ENCODE measurements at regions not wholly inside any gene's neighbourhood (a gene's known extent, or its start where the extent isn't known, plus 50 kb on each side); places are given as distances from the start of the nearest gene placed in this dataset.

DNA sequence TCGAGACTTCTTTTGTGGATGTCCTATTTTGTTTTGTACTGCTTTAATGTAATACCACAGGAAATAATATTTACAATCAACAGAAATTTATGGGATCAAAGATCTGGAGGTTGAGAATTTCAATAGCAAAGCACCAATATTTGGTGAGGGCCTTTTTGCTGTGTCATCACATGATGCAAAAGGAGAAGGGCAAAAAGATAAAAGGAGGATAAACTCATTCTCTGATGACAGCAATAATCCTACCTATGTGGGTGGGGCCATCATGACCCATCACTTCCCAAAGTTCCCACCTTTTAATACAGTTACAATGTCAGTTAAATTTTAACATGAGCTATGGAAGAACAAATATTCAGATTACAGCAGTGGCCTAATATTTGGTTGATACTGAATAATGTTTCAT, 832.9 kb downstream of the OTOL1 start:
- Mint-ChIP-seq H3K9me3 (peaks cover 23% of the 10 kb centered on the region), H3K4me3 (no peak overlapping the region), H3K4me1 (no peaks in the 10 kb centered on the region), H3K36me3 (peaks cover 6% of the 10 kb centered on the region), H3K27ac (no peak overlapping the region), H3K27me3 (ENCODE audit: low read depth) (no peaks in the 10 kb centered on the region)
- no peak for DNase-seq (ENCODE audit: low spot score in 2 of 2, unreplicated experiment in 2 of 2)
- TF ChIP-seq, protein P1, sequence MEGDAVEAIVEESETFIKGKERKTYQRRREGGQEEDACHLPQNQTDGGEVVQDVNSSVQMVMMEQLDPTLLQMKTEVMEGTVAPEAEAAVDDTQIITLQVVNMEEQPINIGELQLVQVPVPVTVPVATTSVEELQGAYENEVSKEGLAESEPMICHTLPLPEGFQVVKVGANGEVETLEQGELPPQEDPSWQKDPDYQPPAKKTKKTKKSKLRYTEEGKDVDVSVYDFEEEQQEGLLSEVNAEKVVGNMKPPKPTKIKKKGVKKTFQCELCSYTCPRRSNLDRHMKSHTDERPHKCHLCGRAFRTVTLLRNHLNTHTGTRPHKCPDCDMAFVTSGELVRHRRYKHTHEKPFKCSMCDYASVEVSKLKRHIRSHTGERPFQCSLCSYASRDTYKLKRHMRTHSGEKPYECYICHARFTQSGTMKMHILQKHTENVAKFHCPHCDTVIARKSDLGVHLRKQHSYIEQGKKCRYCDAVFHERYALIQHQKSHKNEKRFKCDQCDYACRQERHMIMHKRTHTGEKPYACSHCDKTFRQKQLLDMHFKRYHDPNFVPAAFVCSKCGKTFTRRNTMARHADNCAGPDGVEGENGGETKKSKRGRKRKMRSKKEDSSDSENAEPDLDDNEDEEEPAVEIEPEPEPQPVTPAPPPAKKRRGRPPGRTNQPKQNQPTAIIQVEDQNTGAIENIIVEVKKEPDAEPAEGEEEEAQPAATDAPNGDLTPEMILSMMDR (IDR thresholded peaks at IDR 0.05; ENCODE audit: unreplicated experiment), result no peak

DNA sequence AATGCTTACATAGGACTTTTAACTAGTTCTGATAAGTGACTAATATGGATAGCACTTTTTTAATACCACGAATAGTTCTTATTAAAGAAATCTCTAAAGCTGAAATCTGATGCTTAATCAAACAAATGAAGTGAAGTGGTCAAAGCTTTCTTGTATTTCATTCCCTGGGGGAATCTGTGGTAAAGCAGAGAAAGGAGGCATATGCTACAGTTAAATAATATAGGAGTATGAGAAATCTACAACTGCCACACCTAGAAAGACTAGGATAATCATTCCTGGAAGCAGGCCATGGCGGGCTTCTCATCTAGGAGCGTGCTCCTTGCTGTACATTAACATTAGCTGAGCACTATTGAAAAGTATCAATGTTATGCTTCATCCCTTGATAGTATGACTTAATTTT, 835.7 kb downstream of the OTOL1 start:
- H3K27ac Mint-ChIP-seq, result no peak overlapping the region
- no peak for DNase-seq (ENCODE audit: low spot score in 2 of 2, unreplicated experiment in 2 of 2)
- H3K4me3 Mint-ChIP-seq, result no peak overlapping the region
- H3K9me3 Mint-ChIP-seq, result peaks cover 33% of the 10 kb centered on the region
- H3K36me3 Mint-ChIP-seq, result peaks cover 6% of the 10 kb centered on the region
- H3K4me1 Mint-ChIP-seq, result no peaks in the 10 kb centered on the region
- TF ChIP-seq, protein P1 (IDR thresholded peaks at IDR 0.05; ENCODE audit: unreplicated experiment), result no peak
- no peaks in the 10 kb centered on the region for H3K27me3 Mint-ChIP-seq (ENCODE audit: low read depth)

DNA sequence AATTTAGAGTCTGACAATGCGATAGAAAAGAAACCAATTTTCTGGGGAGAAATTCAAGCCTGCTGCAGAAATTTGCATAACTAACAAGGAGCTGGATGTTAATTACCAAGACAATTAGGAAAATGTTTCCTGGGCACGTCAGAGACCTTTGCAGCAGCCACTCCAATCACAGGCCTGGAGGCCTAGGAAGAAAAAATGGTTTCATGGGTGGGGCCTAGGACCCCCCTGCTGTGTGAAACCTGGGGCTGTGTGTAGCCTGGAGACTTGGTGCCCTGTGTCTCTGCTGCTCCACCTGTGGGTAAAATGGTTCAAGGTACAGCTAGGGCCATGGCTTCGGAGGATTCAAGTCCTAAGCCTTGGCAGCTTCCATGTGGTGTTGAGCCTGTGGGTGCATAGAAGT, 837.9 kb downstream of the OTOL1 start:
- no peaks in the 10 kb centered on the region for H3K4me1 Mint-ChIP-seq
- H3K27me3 Mint-ChIP-seq (ENCODE audit: low read depth), result no peaks in the 10 kb centered on the region
- H3K27ac Mint-ChIP-seq, result no peak overlapping the region
- no peak for DNase-seq (ENCODE audit: low spot score in 2 of 2, unreplicated experiment in 2 of 2)
- TF ChIP-seq, protein P1 (IDR thresholded peaks at IDR 0.05; ENCODE audit: unreplicated experiment), result no peak
- H3K36me3 Mint-ChIP-seq, result peaks cover 6% of the 10 kb centered on the region
- H3K9me3 Mint-ChIP-seq, result peaks cover 28% of the 10 kb centered on the region
- no peak overlapping the region for H3K4me3 Mint-ChIP-seq

DNA sequence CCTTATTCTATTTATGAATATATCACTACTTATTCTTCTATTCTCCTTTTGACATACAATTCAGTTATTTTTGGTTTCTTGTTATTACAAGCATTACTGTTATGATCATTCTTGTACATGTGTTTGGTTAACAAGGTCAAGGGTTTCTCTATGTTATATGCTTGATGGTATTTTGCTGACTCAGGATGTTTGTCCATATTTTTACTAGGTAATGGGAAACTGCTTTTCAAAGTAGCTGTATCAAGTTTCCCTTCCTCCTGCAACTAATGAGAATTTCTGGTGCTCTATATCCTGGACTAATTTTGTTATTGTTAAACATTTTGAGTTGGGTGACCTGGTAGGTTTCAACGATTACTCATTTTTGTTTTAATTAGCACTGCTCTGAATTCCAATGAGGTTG, 841.0 kb downstream of the OTOL1 start:
- DNase-seq (ENCODE audit: low spot score in 2 of 2, unreplicated experiment in 2 of 2), result no peak
- Mint-ChIP-seq H3K4me3 (no peak overlapping the region), H3K36me3 (peaks cover 6% of the 10 kb centered on the region), H3K27ac (no peak overlapping the region), H3K27me3 (ENCODE audit: low read depth) (no peaks in the 10 kb centered on the region), H3K4me1 (no peaks in the 10 kb centered on the region), H3K9me3 (peaks cover 18% of the 10 kb centered on the region)
- TF ChIP-seq, protein P1 (IDR thresholded peaks at IDR 0.05; ENCODE audit: unreplicated experiment), result no peak

DNA sequence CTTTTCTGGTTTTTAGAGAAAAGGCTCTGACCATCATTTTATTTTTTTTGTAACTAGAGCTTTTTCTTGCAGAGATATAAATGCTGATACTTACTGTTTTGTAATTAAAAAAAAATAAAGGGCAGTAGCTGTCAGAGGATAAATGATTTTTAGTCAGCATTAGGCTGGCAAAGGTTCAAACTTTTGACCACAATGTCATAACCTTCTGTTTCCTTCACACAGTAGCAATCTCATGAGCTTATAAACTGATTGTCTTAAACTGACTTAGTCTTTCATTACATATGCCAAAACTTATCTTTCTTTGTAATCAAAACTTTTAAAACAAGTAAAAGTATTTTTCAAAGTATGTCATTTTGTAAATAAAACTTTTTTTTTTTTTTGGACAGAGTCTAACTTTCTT, 841.9 kb downstream of the OTOL1 start:
- H3K4me3 Mint-ChIP-seq, result no peak overlapping the region
- no peaks in the 10 kb centered on the region for H3K27me3 Mint-ChIP-seq (ENCODE audit: low read depth)
- no peak for DNase-seq (ENCODE audit: low spot score in 2 of 2, unreplicated experiment in 2 of 2)
- H3K36me3 Mint-ChIP-seq, result peaks cover 6% of the 10 kb centered on the region
- peaks cover 18% of the 10 kb centered on the region for H3K9me3 Mint-ChIP-seq
- H3K27ac Mint-ChIP-seq, result no peak overlapping the region
- TF ChIP-seq, protein P1 (IDR thresholded peaks at IDR 0.05; ENCODE audit: unreplicated experiment), result no peak
- no peaks in the 10 kb centered on the region for H3K4me1 Mint-ChIP-seq

DNA sequence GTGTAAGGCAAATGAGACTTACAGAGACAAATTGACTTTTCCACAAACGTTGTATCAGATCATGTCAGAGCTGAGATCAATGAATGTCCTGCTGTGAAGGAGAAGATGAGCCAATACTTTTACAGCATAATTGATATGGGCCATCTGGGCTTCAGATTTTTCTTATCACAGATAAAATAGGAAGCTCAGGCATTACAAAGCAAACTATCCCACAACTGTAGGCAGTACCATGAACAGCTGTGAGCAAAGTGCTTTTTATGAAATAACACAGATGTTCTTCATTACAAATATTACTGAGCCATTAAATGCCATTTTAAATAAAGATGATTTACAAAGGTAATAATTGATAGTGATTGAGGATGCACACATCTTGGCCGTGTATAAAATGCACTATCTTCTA, 852.3 kb downstream of the OTOL1 start:
- no peaks in the 10 kb centered on the region for H3K27me3 Mint-ChIP-seq (ENCODE audit: low read depth)
- no peak overlapping the region for H3K27ac Mint-ChIP-seq
- H3K4me1 Mint-ChIP-seq, result peaks cover 6% of the 10 kb centered on the region
- TF ChIP-seq, protein P1 (IDR thresholded peaks at IDR 0.05; ENCODE audit: unreplicated experiment), result no peak
- H3K9me3 Mint-ChIP-seq, result no peaks in the 10 kb centered on the region
- no peak for DNase-seq (ENCODE audit: low spot score in 2 of 2, unreplicated experiment in 2 of 2)
- H3K36me3 Mint-ChIP-seq, result no peaks in the 10 kb centered on the region
- no peak overlapping the region for H3K4me3 Mint-ChIP-seq

Measured in mesothelial cell of epicardium (in vitro differentiated cells).